ENCODE measurements at regions not wholly inside any gene's neighbourhood (a gene's known extent, or its start where the extent isn't known, plus 50 kb on each side); places are given as distances from the start of the nearest gene placed in this dataset.

DNA sequence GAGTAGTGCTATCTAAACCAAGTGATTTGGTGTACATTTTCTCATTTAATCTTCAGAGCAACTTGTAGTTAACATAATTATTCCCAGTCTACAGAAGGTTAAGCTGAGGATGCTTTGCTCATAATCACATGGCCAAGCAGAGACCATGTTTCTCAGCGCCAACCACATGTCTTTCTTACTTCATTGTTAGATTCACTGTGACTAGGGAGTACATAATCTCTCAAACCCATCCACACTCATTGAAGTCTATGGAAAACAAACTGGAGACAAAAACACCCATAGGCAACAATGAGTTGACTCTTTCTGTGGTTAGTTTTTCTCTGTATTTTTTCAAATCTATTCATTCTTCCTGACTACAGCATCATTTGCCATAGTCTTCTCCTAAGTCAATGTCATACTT lies 281.7 kb upstream of the PTGER4 start:
- dilution Hi-C loops (cut with MboI; ENCODE audit: extremely low pct_ligation_motif_present, low sequenced_read_pairs), result no loop called here
- no peak for FAIRE-seq
- Histone ChIP-seq H3K4me2 (ENCODE audit: control insufficient read depth, extremely low read depth, insufficient read depth, low read depth, low read length) (no peak overlapping the region), H3K9me3 (ENCODE audit: control insufficient read depth, low read depth, low read length) (no peaks in the 10 kb centered on the region), H2AFZ (ENCODE audit: control insufficient read depth, low read length) (no peak overlapping the region), H4K20me1 (ENCODE audit: control insufficient read depth, extremely low read depth, insufficient read depth, low read length) (no peaks in the 10 kb centered on the region), H3K27me3 (ENCODE audit: control insufficient read depth, extremely low read depth, insufficient read depth, low read length) (no peaks in the 10 kb centered on the region), H3K79me2 (ENCODE audit: control insufficient read depth, insufficient read depth, low read length) (no peaks in the 10 kb centered on the region), H3K36me3 (ENCODE audit: control insufficient read depth in 2 of 2, extremely low read depth in 1 of 2, insufficient read depth in 2 of 2, low read length in 2 of 2) (no peaks in the 10 kb centered on the region), H3K9me1 (ENCODE audit: control insufficient read depth, extremely low read depth, insufficient read depth, low read length) (no peaks in the 10 kb centered on the region), H3K4me3 (ENCODE audit: control insufficient read depth in 2 of 3, extremely low read depth in 1 of 3, insufficient read depth in 2 of 3, low read depth in 1 of 3, low read length in 3 of 3) (no peak overlapping the region), H3K27ac (ENCODE audit: control insufficient read depth, insufficient read depth, low read length) (no peak overlapping the region), H3K9ac (ENCODE audit: control insufficient read depth, extremely low read depth, insufficient read depth, low read length) (no peak overlapping the region), H3K4me1 (ENCODE audit: control insufficient read depth, extremely low read depth, insufficient read depth, low read length) (peaks cover 18% of the 10 kb centered on the region)
- TF ChIP-seq EZH2 (IDR thresholded peaks at IDR 0.05; ENCODE audit: low read length) (no peak), CTCF (optimal IDR thresholded peaks at IDR 0.05 in 1 of 3, IDR thresholded peaks at IDR 0.05 in 1 of 3, conservative IDR thresholded peaks at IDR 0.05 in 1 of 3; ENCODE audit: extremely low read depth in 1 of 3, insufficient read depth in 2 of 3, low read length in 3 of 3) (no peak)
- no peak for DNase-seq (ENCODE audit: low read depth, low spot score)

DNA sequence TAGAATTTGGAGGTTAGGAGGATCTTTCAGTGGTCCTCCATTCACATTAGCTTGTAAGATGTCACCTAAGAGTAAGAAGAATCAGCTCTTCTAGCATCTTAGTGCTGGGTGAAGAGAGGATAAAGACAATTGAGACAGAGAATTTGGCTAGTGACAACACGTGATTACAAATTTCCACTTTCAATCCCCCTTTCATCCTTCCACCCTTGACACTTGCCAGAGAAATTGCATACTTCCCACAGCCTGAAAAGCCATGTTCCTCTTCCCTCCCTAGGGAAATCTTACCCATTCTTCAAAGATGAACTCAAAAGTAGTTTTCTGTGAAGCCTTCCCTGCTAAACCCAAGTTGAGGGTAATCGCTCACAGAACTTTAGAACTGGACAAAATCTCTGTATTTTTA lies 282.6 kb upstream of the PTGER4 start:
- FAIRE-seq, result no peak
- Histone ChIP-seq H3K9me3 (ENCODE audit: control insufficient read depth, low read depth, low read length) (no peaks in the 10 kb centered on the region), H4K20me1 (ENCODE audit: control insufficient read depth, extremely low read depth, insufficient read depth, low read length) (no peaks in the 10 kb centered on the region), H3K79me2 (ENCODE audit: control insufficient read depth, insufficient read depth, low read length) (no peaks in the 10 kb centered on the region), H3K4me3 (ENCODE audit: control insufficient read depth in 2 of 3, extremely low read depth in 1 of 3, insufficient read depth in 2 of 3, low read depth in 1 of 3, low read length in 3 of 3) (no peak overlapping the region), H3K9ac (ENCODE audit: control insufficient read depth, extremely low read depth, insufficient read depth, low read length) (no peak overlapping the region), H3K9me1 (ENCODE audit: control insufficient read depth, extremely low read depth, insufficient read depth, low read length) (no peaks in the 10 kb centered on the region), H2AFZ (ENCODE audit: control insufficient read depth, low read length) (no peak overlapping the region), H3K27ac (ENCODE audit: control insufficient read depth, insufficient read depth, low read length) (no peak overlapping the region), H3K4me1 (ENCODE audit: control insufficient read depth, extremely low read depth, insufficient read depth, low read length) (peaks cover 15% of the 10 kb centered on the region), H3K27me3 (ENCODE audit: control insufficient read depth, extremely low read depth, insufficient read depth, low read length) (no peaks in the 10 kb centered on the region), H3K4me2 (ENCODE audit: control insufficient read depth, extremely low read depth, insufficient read depth, low read depth, low read length) (no peak overlapping the region), H3K36me3 (ENCODE audit: control insufficient read depth in 2 of 2, extremely low read depth in 1 of 2, insufficient read depth in 2 of 2, low read length in 2 of 2) (no peaks in the 10 kb centered on the region)
- no peak for DNase-seq (ENCODE audit: low read depth, low spot score)
- no peak for TF ChIP-seq CTCF (optimal IDR thresholded peaks at IDR 0.05 in 1 of 3, IDR thresholded peaks at IDR 0.05 in 1 of 3, conservative IDR thresholded peaks at IDR 0.05 in 1 of 3; ENCODE audit: extremely low read depth in 1 of 3, insufficient read depth in 2 of 3, low read length in 3 of 3)
- no peak for TF ChIP-seq EZH2 (IDR thresholded peaks at IDR 0.05; ENCODE audit: low read length)
- dilution Hi-C loops (cut with MboI; ENCODE audit: extremely low pct_ligation_motif_present, low sequenced_read_pairs), result no loop called here
